ENCODE measurements at regions not wholly inside any gene's neighbourhood (a gene's known extent, or its start where the extent isn't known, plus 50 kb on each side); places are given as distances from the start of the nearest gene placed in this dataset.
A peak's percentile ranks its signal among the peaks of the same experiment; 100 is the strongest.
"Not testable (repeated sequence)": the region's sequence is repeated elsewhere in the genome, so short reads cannot be mapped to it uniquely, and the experiment has no call there.

- no peak for DNase-seq (ENCODE audit: low spot score)
Observed at GRCh38 chr3:5035113-5035512, 55.9 kb downstream of the BHLHE40 start.

- no peak for DNase-seq (ENCODE audit: low spot score)
Observed at GRCh38 chr3:5035692-5036391, 56.6 kb downstream of the BHLHE40 start.

DNA sequence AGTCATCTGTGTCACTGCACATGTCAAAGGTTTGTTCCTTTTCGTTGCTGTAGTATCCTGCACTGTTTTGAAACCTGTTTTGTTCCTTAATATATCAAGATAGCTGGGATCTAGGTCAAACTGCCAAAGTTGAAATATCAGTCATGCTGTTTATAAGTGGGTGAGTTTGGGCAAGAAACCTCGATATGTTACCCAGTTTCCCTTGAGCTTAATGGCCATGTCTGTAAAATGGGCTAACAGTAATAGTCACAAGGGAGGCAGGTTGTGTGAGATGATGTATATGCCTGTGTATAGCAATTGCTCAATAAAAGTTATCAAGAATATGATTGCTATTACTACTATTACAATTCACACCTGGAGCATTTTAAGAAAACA lies 57.1 kb downstream of the BHLHE40 start:
- DNase-seq (ENCODE audit: low spot score), result no peak

GRCh38 chr3:5036858-5037257 lies 57.6 kb downstream of the BHLHE40 start:
- DNase-seq (ENCODE audit: low spot score), result no peak

GRCh38 chr3:5039585-5039984 lies 60.3 kb downstream of the BHLHE40 start:
- DNase-seq (ENCODE audit: low spot score), result no peak

DNA sequence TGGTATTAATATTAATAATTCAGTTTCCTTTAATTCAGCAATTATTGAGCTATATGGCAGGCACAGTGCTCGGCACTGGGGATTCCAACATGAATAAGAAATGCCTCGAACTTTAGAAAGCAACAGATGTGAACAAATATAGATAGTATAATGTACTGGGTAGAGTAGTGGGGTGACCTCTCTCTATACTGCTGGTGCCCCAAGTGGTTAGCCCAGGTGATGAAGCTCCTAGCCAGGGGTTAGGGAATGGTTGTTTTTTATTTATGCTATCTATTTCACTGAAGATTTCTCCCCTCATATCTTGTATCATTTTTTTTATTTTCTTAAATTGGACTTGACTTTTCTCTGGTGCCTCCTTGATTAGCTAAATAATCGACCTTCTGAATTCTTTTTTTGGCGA lies 62.1 kb downstream of the BHLHE40 start:
- DNase-seq (ENCODE audit: low spot score), result no peak

- no peak for DNase-seq (ENCODE audit: low spot score)
Observed at GRCh38 chr3:5045961-5046360, 66.7 kb downstream of the BHLHE40 start.

- DNase-seq (ENCODE audit: low spot score), result no peak
Observed at GRCh38 chr3:5047764-5048419, 68.7 kb downstream of the BHLHE40 start.

GRCh38 chr3:5051772-5052171 lies 70.3 kb upstream of the ARL8B start:
- peak; percentile 63 for DNase-seq (ENCODE audit: low spot score)

DNA sequence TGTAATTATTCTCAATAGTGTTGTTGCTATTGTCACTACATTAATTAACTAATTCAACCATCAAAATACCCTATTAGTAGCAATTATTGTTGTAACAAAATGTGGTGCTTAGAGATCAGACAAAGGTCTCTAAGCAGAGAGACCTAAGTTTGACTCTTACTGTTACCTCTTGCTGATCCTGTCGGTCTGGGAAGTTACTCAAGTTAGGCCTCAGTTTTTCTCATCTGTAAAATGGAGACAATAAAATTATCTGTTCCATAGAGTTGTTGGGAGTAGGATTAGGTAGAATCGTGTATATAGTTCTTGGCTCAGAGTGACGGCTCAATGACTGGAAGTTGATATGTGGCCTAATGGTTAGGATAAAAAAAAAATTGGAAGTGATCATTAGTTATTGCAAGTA lies 69.8 kb upstream of the ARL8B start:
- DNase-seq (ENCODE audit: low spot score), result no peak

DNA sequence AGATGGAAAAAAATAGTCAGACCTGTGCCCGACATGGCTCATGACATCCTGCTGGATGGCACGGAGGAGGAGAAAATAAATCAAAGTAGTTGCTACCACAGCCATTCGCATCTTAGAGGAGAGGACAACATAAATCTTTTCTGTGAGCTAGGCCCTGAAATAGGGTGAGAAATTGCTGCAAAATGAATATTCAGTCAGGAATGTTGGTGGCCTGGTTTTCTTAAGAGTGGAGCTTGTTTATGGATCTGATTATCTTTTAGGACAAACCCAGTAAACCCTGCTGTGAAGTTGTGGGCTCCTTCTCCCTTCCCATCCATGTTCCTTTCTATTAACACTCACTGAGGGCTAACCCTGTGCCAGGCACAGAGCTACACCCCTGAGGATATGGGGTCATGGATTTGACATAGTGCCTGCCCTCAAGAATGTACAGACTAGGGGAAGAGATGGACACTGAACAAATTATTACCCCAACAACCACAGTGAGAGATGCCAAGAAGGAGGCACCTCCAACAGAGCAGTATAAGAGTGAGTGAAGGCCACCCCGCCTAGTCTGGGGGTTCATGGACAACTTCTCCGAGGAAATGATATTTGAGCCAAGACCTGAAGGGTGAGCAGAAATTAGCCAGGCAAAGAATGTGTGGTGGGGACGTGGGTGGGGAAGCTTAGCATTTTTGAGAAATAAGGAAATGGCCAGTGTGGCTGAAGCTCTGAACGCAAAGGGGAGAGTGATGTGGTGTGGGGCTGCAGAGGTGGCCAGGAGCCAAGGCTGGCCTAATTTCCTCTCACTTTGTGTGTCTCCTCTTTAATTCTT lies 68.9 kb upstream of the ARL8B start:
- DNase-seq (ENCODE audit: low spot score), result no peak

GRCh38 chr3:5054098-5054497 lies 68.0 kb upstream of the ARL8B start:
- no peak for DNase-seq (ENCODE audit: low spot score)

DNA sequence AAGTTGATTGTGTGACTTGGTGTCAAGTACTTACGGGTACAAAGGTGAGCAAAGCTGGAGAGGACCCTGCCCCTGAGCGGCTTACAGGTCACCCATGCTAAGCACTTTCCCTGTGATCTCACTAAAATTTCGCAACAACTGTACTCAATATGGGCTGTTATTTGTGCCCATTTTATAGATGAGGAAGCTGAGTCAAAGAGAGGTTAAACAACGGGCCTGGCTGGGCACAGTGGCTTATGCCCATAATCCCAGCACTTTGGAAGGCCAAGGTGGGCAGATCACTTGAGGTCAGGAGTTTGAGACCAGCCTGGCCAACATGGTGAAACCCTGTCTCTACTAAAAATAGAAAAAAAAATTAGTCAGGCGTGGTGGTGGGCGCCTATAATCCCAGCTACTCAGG lies 67.5 kb upstream of the ARL8B start:
- DNase-seq (ENCODE audit: low spot score), result not testable (repeated sequence)

DNA sequence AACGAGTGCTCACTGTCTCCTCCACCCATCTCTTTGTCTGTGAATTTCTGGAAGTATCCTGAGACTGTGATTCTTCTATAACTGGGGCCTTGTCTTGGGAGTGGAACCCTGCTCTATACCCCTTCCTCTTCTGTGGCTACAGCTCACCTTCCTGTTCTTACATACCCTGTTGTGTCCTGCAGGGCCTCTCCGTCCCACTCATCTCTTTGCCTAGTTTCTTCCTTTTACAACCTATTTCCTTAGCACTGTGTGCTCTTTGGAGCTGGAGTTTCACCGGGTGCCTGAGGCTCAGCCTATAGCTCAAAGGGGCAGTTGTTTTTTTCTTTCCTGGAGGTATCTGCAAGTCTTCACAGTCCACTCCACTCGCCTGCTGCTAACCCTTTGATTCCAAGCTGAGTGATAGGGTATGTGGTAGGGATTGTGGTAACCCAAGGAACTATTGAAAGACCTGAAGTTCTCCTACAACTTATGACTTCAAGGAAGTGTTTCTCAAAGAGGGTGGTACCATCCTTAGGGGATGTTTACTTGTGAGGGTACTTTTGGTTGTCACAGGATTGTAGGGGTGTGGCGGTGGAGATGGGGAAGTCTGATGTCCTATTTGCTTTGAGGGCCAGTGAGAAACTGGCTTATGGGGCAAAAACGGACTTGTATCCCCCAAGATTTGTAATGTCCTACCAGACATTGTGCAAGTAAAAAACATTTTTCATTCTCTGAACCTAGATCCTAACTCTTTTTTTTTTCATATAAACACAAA lies 66.6 kb upstream of the ARL8B start:
- DNase-seq (ENCODE audit: low spot score), result no peak

- DNase-seq (ENCODE audit: low spot score), result no peak
Observed at GRCh38 chr3:5056111-5056391, 66.0 kb upstream of the ARL8B start.

GRCh38 chr3:5057272-5057671 lies 64.8 kb upstream of the ARL8B start:
- DNase-seq (ENCODE audit: low spot score), result no peak

GRCh38 chr3:5057857-5058324 lies 64.2 kb upstream of the ARL8B start:
- DNase-seq (ENCODE audit: low spot score), result peak; percentile 79

DNA sequence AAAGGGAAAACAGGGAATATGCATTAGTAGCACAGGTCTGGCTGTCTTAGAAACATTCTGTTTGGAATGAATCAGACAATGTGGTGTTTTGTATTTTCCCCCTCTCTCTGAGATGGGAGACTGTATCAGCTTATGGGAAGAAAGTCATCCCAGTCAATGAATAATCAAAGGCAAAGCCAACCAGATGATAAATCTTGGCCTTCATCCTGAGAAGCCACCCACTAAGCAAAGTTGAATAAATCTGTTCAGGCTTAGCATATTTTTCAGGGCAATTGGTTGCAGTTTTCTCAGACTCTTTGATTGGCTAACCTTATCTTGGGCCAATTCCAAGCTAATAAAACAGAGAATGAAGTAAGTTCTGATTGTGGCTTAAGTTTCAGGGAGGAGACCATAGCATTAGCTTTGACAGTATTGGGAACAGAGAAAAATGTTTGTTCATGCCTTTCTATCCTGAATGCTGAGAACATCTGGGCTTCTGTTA lies 63.6 kb upstream of the ARL8B start:
- DNase-seq (ENCODE audit: low spot score), result no peak

DNA sequence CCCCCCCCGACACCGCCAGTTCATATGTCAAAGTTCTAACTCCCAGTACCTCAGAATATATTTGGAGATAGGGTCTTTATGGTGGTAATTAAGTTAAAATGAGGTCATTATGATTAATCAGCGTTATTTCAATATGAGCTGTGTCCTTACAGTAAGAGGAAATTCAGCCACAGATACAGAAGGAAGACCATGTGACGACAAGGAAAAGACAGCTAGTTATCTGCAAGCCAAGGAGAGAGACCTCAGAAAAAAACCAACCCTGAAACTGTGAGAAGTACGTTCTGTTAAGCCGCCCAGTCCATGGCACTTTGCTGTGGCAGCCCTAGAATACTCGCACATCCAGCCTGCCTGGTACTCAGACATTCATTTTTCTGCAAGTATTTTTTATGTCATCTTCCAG lies 62.3 kb upstream of the ARL8B start:
- DNase-seq (ENCODE audit: low spot score), result no peak

- DNase-seq (ENCODE audit: low spot score), result no peak
Observed at GRCh38 chr3:5061218-5061569, 60.9 kb upstream of the ARL8B start.

GRCh38 chr3:5063724-5064123 lies 58.4 kb upstream of the ARL8B start:
- no peak for DNase-seq (ENCODE audit: low spot score)

- no peak for DNase-seq (ENCODE audit: low spot score)
Observed at GRCh38 chr3:5068531-5069050, 53.5 kb upstream of the ARL8B start.

All from activated CD4-positive, alpha-beta T cell treated with anti-CD3 and anti-CD28 coated beads, Interleukin-2, Interleukin-4, amounts not matched to agents 100 ng/mL and 50 ng/mL, durations not matched to agents 16 hours and 8 hours (primary cell).